NOMO-1 treated with DMSO at 0.1 percent for 48 hours (cell line): ENCODE measurements at regions not wholly inside any gene's neighbourhood (a gene's known extent, or its start where the extent isn't known, plus 50 kb on each side); places are given as distances from the start of the nearest gene placed in this dataset.
"Not testable (repeated sequence)": the region's sequence is repeated elsewhere in the genome, so short reads cannot be mapped to it uniquely, and the experiment has no call there.

Experiments
- DNase-seq: peaks from one replicate; lab custom pipeline; 2025; ENCODE audit not compliant: unreplicated experiment; lab: John Stamatoyannopoulos, UW

GRCh38 chr7:136326045-136326609, 349.0 kb upstream of the MTPN start:
- DNase-seq: no peak

DNA sequence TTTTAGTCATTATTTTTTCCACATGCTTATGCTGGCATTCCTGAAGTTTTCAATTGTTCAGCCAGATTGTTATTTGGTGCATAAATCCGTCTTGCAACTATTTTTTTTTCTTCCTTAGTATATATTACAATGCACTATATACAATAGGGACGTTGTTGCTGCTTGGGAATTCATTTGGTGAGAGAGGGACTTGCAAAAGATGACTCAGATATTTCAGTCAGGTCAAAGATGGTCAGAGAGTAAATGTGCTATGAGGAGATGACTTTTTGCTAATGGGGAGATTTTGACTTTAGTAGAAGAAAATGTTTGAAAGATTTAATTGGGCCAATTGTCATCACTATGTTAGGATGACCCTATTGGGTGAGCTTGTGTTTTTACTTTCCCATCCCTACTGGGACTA, 348.4 kb upstream of the MTPN start:
- no peak for DNase-seq

GRCh38 chr7:136325027-136325426, 347.9 kb upstream of the MTPN start:
- DNase-seq: no peak

DNA sequence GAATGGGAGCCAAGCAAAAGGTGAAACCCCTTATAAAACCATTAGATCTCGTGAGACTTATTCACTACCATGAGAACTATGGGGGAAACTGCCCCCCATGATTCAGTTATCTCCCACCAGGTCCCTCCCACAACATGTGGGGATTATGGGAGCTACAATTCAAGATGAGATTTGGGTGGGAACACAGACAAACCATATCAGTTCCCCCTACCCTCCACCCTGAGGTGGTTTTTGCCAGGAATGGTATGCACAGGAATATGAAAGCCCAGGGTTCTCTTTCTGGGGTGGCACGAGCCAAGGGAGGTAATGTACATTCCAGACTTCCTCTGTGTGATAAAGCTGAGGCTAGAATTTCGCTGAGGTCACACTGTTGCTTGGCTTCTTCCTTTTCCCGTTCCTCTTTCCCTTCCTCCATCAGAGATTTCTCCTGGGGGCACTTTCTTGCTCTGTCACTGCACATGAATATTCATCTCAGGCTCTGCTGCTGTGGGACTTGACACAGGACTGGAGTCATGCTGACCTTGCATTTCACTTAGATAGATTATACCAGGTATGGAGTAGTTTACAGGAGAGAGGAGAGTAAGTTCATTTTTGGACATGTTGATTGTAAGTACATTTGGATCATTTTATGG, 347.0 kb upstream of the MTPN start:
- DNase-seq: no peak

- no peak for DNase-seq
These were observed 335.4 kb upstream of the MTPN start for GRCh38 chr7:136312592-136312991.

- peak; percentile 4 for DNase-seq
These were observed 332.2 kb upstream of the MTPN start for GRCh38 chr7:136309407-136309806.

DNA sequence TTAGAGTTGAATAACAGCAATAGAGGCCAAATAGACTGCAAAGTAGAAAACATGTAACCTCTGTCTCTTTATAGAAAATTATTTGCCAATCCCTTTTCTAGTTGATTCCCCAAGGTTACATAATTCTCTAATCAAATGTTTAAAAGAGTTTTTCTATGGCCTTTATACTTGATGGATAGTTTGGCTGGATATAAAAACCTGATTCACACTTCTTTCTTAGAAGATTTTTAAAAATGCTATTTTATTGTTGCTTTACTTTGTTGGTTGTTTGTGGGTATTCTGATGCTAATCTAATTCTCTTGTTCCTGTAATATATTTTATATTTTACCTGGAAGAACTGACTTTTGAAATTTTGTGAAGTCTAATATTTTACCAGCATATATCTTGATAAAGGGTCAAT, 331.1 kb upstream of the MTPN start:
- no peak for DNase-seq

GRCh38 chr7:136303162-136303561, 326.0 kb upstream of the MTPN start:
- peak; percentile 63 for DNase-seq

DNA sequence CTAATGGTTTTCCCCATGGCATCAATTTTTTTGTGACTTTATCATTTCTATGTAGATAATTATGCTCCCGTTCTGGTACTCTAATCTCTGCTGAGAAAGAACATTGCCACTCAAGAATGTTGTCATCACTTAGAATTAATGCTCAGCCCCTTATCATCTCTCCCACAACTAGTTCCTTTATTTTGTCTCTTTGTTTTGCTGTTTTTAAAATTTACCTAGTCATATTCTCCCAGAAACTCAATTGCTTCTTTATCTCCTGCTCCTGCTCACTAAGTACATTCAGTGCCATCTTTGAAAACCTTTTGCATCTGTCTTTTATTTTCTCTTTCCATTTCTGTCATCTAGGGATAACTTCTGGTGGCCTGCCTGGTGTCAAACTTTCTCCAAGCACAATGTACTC, 324.9 kb upstream of the MTPN start:
- DNase-seq: no peak

GRCh38 chr7:136294977-136295376, 317.8 kb upstream of the MTPN start:
- DNase-seq: no peak

GRCh38 chr7:136293841-136294391, 316.8 kb upstream of the MTPN start:
- DNase-seq: no peak

- peak; percentile 61 for DNase-seq
These were observed 316.1 kb upstream of the MTPN start for GRCh38 chr7:136293272-136293671.

DNA sequence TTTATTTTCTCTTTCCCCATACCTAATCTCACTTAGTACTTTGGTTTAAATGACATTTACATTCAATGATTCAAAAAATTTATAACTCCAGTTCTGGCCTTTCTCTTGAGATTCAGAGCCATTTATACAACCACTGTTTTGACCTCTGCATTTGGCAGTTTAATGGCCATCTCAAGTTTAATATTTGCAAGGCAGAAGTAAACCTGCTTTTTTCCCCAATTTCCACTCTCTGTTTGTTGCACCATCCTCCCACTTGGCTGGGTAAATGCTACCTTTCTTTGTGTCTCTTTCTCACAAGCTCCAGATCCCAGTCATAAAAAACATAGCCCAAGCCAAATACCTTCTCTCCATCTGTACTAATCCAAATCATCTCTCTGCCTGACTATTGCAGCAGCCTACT, 315.2 kb upstream of the MTPN start:
- no peak for DNase-seq

- no peak for DNase-seq
These were observed 313.2 kb upstream of the MTPN start for GRCh38 chr7:136290351-136290750.

DNA sequence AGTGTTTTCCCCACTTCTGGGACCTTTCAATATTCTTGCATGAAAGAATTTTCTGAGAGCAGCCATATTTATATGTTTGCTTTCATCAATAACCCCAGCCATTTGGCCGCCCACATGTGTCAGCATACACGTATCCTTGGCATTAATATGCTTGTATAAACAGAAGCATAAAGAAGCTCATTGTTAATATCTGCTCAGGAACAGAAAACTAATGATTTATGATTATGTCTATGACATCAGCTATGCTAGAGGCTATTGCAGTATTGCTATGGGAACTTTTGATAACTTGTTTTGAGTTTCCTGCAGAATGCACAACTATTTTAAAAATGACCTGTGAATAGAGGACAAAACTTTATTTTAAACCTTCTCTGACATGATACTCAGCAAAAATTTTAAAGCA, 300.9 kb upstream of the MTPN start:
- no peak for DNase-seq

- DNase-seq: no peak
These were observed 298.6 kb upstream of the MTPN start for GRCh38 chr7:136275794-136276193.

- DNase-seq: no peak
These were observed 297.6 kb upstream of the MTPN start for GRCh38 chr7:136274636-136275345.

GRCh38 chr7:136272934-136273333, 295.8 kb upstream of the MTPN start:
- DNase-seq: no peak

DNA sequence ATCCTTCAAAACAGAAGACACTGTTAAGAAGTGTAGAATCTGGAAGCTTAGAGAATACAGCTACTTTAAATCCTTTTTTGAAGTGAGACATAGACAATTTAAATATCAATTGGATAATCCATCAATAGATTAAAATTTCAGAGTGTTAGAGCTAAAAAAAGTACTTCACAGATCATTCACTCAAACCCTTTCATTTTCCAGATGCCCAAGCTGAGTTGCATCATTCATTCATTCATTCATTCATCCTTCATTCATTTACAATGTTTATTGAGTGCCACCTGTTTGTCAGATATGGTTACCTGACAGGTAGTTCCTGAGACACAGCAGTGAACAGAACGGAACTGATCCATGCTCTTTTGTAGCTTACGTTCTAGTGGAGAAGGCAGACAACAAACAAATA, 290.7 kb upstream of the MTPN start:
- DNase-seq: no peak

GRCh38 chr7:136266457-136266856, 289.3 kb upstream of the MTPN start:
- no peak for DNase-seq

- DNase-seq: not testable (repeated sequence)
These were observed 287.1 kb upstream of the MTPN start for GRCh38 chr7:136264304-136264703.
